ENCODE measurements at regions not wholly inside any gene's neighbourhood (a gene's known extent, or its start where the extent isn't known, plus 50 kb on each side); places are given as distances from the start of the nearest gene placed in this dataset.
"Not testable (repeated sequence)": the region's sequence is repeated elsewhere in the genome, so short reads cannot be mapped to it uniquely, and the experiment has no call there.

DNA sequence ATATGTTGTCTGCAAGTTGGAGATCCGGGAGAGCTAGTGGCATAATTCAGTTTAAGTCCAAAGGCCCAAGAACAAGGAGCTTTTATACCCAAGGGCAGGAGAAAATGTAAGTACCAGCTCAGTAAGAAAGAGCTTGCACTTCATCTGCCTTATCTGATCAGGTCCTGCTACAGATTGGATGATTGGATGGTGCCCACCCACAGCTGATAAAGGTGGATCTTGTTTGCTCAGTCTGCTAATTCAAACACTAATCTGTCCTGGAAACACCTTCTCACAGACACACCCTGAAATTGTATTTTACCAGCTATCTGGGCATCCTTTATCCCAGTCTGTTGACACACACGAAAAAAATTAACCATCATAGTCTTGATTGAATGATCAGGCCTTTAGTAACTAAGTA, 230.7 kb upstream of the SLC16A7 start:
- DNase-seq (ENCODE audit: low spot score in 2 of 2) = no peak
- Histone ChIP-seq H3K4me1 (no peaks in the 10 kb centered on the region), H3K27me3 (no peaks in the 10 kb centered on the region), H3K9me3 (no peaks in the 10 kb centered on the region), H3K27ac (no peak overlapping the region), H3K4me3 (no peak overlapping the region), H3K36me3 (no peaks in the 10 kb centered on the region)
- TF ChIP-seq, protein P1, sequence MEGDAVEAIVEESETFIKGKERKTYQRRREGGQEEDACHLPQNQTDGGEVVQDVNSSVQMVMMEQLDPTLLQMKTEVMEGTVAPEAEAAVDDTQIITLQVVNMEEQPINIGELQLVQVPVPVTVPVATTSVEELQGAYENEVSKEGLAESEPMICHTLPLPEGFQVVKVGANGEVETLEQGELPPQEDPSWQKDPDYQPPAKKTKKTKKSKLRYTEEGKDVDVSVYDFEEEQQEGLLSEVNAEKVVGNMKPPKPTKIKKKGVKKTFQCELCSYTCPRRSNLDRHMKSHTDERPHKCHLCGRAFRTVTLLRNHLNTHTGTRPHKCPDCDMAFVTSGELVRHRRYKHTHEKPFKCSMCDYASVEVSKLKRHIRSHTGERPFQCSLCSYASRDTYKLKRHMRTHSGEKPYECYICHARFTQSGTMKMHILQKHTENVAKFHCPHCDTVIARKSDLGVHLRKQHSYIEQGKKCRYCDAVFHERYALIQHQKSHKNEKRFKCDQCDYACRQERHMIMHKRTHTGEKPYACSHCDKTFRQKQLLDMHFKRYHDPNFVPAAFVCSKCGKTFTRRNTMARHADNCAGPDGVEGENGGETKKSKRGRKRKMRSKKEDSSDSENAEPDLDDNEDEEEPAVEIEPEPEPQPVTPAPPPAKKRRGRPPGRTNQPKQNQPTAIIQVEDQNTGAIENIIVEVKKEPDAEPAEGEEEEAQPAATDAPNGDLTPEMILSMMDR (IDR thresholded peaks at IDR 0.05) = no peak
- TF ChIP-seq POLR2A (IDR thresholded peaks at IDR 0.05) (no peak), EP300 (IDR thresholded peaks at IDR 0.05) (no peak), POLR2AphosphoS5 (IDR thresholded peaks at IDR 0.05) (no peak)
- 87% methylated on average over 2 of the region's 2 CpGs for WGBS

DNA sequence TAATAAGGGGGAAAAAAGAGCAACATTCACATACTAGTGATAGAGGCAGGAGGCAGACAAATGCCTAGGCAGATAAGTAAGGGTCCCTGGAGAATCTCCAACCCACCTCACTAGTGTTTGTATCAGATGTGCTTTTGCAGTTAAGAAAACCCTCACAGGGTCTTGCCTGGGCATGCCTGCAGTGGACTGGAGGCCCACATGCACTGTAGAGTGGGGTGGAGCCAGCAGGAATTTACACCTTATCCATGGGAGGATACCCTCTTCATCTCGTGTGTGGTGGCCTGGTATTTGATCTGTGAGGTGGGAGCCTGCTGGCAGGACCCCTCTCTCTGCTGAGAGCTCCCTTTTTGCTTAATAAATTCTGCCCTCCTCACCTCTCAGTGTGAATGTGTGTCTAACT, 238.0 kb upstream of the SLC16A7 start:
- WGBS = 33% methylated on average over 1 of the region's 1 CpG

DNA sequence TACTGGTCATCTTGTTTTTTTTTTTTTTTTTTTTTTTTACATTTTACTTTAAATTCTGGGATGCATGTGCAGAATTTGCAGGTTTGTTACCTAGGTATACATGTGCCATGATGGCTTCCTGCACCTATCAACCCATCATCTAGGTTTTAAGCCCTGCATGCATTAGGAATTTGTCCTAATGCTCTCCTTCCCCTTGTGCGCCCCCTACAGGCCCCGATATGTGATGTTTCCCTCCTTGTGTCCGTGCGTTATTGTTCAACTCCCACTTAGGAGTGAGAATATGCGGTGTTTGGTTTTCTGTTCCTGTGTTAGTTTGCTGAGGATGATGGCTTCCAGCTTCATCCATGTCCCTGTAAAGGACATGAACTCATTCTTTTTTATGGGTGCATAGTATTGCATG, 249.6 kb upstream of the SLC16A7 start:
- H3K27me3 ChIP-seq; H3K4me1 ChIP-seq; H3K27ac ChIP-seq; H3K36me3 ChIP-seq; H3K9me3 ChIP-seq; DNase-seq (ENCODE audit: low spot score in 2 of 2); H3K4me3 ChIP-seq: not testable (repeated sequence)
- 57% methylated on average over 5 of the region's 5 CpGs for WGBS

More for the DNA sequence above, 238.0 kb upstream of the SLC16A7 start:
- H3K36me3 ChIP-seq = no peaks in the 10 kb centered on the region
- TF ChIP-seq EP300 (IDR thresholded peaks at IDR 0.05) (no peak), POLR2A (IDR thresholded peaks at IDR 0.05) (no peak), POLR2AphosphoS5 (IDR thresholded peaks at IDR 0.05) (no peak)
- TF ChIP-seq, protein P1 (IDR thresholded peaks at IDR 0.05) = no peak
- H3K4me1 ChIP-seq = no peaks in the 10 kb centered on the region
- H3K27me3 ChIP-seq = no peaks in the 10 kb centered on the region
- H3K9me3 ChIP-seq = no peaks in the 10 kb centered on the region
- no peak overlapping the region for H3K27ac ChIP-seq
- DNase-seq (ENCODE audit: low spot score in 2 of 2) = no peak
- no peak overlapping the region for H3K4me3 ChIP-seq

DNA sequence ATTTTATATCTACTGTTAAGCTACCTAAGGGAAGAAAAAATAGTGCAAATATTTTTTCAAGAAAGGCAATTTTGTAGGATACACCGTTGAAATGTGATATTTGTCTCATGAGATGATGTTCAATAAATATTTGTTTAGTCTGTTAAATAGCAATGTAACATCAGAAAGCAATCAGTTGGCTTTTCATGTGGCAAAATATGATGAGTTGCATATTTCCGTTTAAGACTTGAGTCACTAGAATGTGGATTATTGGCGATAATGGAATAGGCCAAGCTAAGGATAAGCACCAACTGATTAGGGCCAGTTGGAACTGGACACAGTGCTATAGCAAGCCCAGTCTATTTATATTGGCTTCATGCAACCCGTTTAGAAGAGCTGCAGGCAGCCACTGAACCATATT, 250.4 kb upstream of the SLC16A7 start:
- no peak for DNase-seq (ENCODE audit: low spot score in 2 of 2)
- Histone ChIP-seq H3K9me3 (no peaks in the 10 kb centered on the region), H3K4me1 (no peaks in the 10 kb centered on the region), H3K4me3 (no peak overlapping the region), H3K27ac (no peak overlapping the region), H3K27me3 (no peaks in the 10 kb centered on the region), H3K36me3 (no peaks in the 10 kb centered on the region)
- no peak for TF ChIP-seq POLR2AphosphoS5 (IDR thresholded peaks at IDR 0.05)
- TF ChIP-seq EP300 (IDR thresholded peaks at IDR 0.05) = no peak
- TF ChIP-seq, protein P1 (IDR thresholded peaks at IDR 0.05) = no peak
- TF ChIP-seq POLR2A (IDR thresholded peaks at IDR 0.05) = no peak
- WGBS = 77% methylated on average over 4 of the region's 4 CpGs

DNA sequence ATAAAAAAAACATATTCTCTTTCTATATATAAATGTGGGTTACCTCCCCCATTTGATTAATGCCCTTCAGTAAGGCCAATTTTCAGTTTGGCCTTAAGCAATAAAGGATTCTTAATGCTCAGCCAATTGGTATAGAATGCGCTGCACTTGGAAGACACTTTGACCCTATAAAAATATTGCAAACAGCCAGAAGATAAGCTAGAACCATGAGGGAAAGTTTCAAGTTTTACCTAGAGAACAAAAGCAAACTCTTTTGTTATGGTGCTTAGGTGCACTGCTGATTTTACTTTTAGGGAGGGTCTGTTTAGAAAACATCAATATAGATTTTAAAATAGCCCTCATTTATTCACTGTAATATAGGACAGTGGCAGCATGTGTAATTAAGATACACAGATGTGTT, 251.6 kb upstream of the SLC16A7 start:
- no peaks in the 10 kb centered on the region for H3K4me1 ChIP-seq
- WGBS = 0% methylated on average over 1 of the region's 1 CpG
- no peak for DNase-seq (ENCODE audit: low spot score in 2 of 2)
- H3K27ac ChIP-seq = no peak overlapping the region
- no peaks in the 10 kb centered on the region for H3K9me3 ChIP-seq
- H3K27me3 ChIP-seq = no peaks in the 10 kb centered on the region
- H3K36me3 ChIP-seq = no peaks in the 10 kb centered on the region
- no peak for TF ChIP-seq EP300 (IDR thresholded peaks at IDR 0.05)
- no peak for TF ChIP-seq POLR2A (IDR thresholded peaks at IDR 0.05)
- TF ChIP-seq, protein P1 (IDR thresholded peaks at IDR 0.05) = no peak
- no peak for TF ChIP-seq POLR2AphosphoS5 (IDR thresholded peaks at IDR 0.05)
- H3K4me3 ChIP-seq = no peak overlapping the region

DNA sequence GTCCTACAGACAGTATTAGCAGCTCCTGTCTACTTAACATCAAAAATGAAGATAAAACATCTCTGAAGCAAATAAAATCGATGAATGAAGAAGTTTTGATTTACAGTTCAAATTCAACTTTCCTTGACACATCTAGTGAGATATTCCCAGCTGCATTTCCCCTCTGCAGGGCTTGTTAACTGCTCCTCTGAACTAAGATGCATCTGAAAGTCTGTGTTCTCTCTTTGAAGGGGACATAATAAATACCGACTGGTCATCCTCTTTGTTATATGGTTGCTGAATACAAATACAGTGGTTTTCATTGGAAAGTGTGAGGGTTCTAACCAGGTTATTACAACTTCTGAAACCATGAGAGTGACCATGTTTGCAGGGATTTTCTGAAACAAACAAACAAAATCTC, 266.4 kb upstream of the SLC16A7 start:
- Histone ChIP-seq H3K4me1 (no peaks in the 10 kb centered on the region), H3K9me3 (no peaks in the 10 kb centered on the region), H3K4me3 (no peak overlapping the region), H3K36me3 (no peaks in the 10 kb centered on the region), H3K27me3 (no peaks in the 10 kb centered on the region), H3K27ac (no peak overlapping the region)
- no peak for TF ChIP-seq POLR2A (IDR thresholded peaks at IDR 0.05)
- TF ChIP-seq, protein P1 (IDR thresholded peaks at IDR 0.05) = no peak
- no peak for TF ChIP-seq EP300 (IDR thresholded peaks at IDR 0.05)
- TF ChIP-seq POLR2AphosphoS5 (IDR thresholded peaks at IDR 0.05) = no peak
- no peak for DNase-seq (ENCODE audit: low spot score in 2 of 2)
- 51% methylated on average over 2 of the region's 2 CpGs for WGBS

DNA sequence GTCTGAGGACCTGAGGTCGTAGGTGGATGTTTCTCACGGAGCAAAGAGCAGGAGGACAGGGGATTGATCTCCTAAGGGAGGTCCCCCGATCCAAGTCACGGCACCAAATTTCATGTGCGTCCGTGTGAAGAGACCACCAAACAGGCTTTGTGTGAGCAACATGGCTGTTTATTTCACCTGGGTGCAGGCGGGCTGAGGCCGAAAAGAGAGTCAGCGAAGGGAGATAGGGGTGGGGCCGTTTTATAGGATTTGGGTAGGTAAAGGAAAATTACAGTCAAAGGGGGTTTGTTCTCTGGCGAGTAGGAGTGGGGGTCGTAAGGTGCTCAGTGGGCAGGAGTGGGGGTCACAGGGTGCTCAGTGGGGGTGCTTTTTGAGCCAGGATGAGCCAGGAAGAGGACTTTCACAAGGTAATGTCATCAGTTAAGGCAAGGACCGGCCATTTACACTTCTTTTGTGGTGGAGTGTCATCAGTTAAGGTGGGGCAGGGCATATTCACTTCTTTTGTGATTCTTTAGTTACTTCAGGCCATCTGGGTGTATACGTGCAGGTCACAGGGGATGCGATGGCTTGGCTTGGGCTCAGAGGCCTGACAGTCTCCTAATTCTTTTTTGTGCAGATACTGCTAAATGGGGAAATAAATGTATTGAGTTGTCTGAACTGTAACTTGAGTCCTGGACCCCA, 267.3 kb upstream of the SLC16A7 start:
- WGBS = 76% methylated on average over 15 of the region's 15 CpGs
- H3K4me1 ChIP-seq; DNase-seq (ENCODE audit: low spot score in 2 of 2); H3K9me3 ChIP-seq; H3K36me3 ChIP-seq; H3K27ac ChIP-seq; H3K4me3 ChIP-seq; H3K27me3 ChIP-seq: not testable (repeated sequence)

DNA sequence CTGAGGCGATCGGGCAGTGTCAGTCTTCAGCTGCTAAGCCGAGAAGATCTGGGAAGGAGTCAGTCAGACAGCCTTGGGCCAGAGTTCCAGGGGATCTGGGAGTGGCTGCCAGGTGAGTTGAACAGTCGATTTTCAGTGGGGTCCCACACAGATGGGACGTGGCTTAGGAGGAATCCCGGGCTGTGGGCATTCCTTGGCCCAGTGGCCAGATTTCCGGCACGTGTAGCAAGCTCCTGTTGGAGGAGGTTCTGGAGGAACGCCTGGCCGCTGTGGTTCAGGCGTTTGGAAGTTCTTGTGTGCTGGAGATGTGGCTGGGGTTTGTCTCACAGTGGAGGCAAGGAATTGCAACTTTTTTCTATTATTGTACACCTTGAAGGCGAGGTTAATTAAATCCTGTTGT, 269.4 kb upstream of the SLC16A7 start:
- not testable (repeated sequence) for H3K36me3 ChIP-seq, H3K27ac ChIP-seq, H3K9me3 ChIP-seq, H3K4me1 ChIP-seq, H3K27me3 ChIP-seq, H3K4me3 ChIP-seq
- 85% methylated on average over 12 of the region's 12 CpGs for WGBS
- DNase-seq (ENCODE audit: low spot score in 2 of 2) = peak in 1 of 2 donors; percentile 40
